K562 (cell line): ENCODE measurements at regions not wholly inside any gene's neighbourhood (a gene's known extent, or its start where the extent isn't known, plus 50 kb on each side); places are given as distances from the start of the nearest gene placed in this dataset.

Experiments used
- CREM ChIP-seq: IDR thresholded peaks from 2 replicates; pipeline ENCODE4 v1.6.1; 2014; ENCODE audit warnings: antibody characterized with exemption, low read depth
- HEY1 ChIP-seq: fragments of 250-450 bp; sonication (Bioruptor Pico); IDR thresholded peaks from 2 replicates; pipeline ENCODE4 v1.5.0; 2020; ENCODE audit warnings: mild to moderate bottlenecking, moderate library complexity, borderline replicate concordance
- HNRNPK ChIP-seq: fragments of 200-400 bp; formaldehyde crosslinking; IDR thresholded peaks from one replicate; pipeline ENCODE4 v1.6.1; 2018; ENCODE audit warnings: mild to moderate bottlenecking, low read depth, low read length; ENCODE audit not compliant: poor library complexity, severe bottlenecking
- MBD1 ChIP-seq: fragments of 250-450 bp; sonication (Bioruptor Pico); IDR thresholded peaks from 2 replicates; pipeline ENCODE4 v1.8.0; 2022; ENCODE audit warnings: inconsistent platforms
- NFE2L1 ChIP-seq: fragments of 450-650 bp; IDR thresholded peaks from 2 replicates; pipeline ENCODE4 v1.6.1; 2016; ENCODE audit warnings: missing genetic modification characterization, low read depth, mild to moderate bottlenecking, missing compliant biosample characterization, moderate library complexity, borderline replicate concordance
- PTTG1 ChIP-seq: fragments of 450-650 bp; IDR thresholded peaks from 2 replicates; pipeline ENCODE4 v1.6.1; 2016; ENCODE audit warnings: low read depth, mild to moderate bottlenecking, missing genetic modification characterization, missing compliant biosample characterization
- RAD51 ChIP-seq: fragments of 450-650 bp; IDR thresholded peaks from 2 replicates; pipeline ENCODE4 v1.7.1; 2016; ENCODE audit warnings: low read depth, mild to moderate bottlenecking, borderline replicate concordance
- SFPQ ChIP-seq: fragments of 200-400 bp; formaldehyde crosslinking; IDR thresholded peaks from 2 replicates; pipeline ENCODE4 v1.6.1; 2017; ENCODE audit warnings: mild to moderate bottlenecking, low read depth, low read length, moderate library complexity
- SMAD1 ChIP-seq: fragments of 150-350 bp; IDR thresholded peaks from 2 replicates; pipeline ENCODE4 v1.6.1; 2014; ENCODE audit warnings: low read length, low read depth; ENCODE audit not compliant: partially characterized antibody
- ZNF175 ChIP-seq: fragments of 200-800 bp; sonication (Bioruptor generic); IDR thresholded peaks from 2 replicates; pipeline ENCODE4 v1.6.1; 2016; ENCODE audit warnings: low read depth, mild to moderate bottlenecking, missing genetic modification characterization, missing compliant biosample characterization
- ZNF197 ChIP-seq: fragments of 200-800 bp; sonication (Bioruptor generic); IDR thresholded peaks from 2 replicates; pipeline ENCODE4 v1.6.1; 2016; ENCODE audit warnings: low read depth, missing genetic modification characterization, missing compliant biosample characterization
- ZNF699 ChIP-seq: fragments of 250-450 bp; sonication (Bioruptor Pico); IDR thresholded peaks from 2 replicates; pipeline ENCODE4 v1.8.0; 2021; ENCODE audit warnings: mild to moderate bottlenecking, moderate library complexity; ENCODE audit not compliant: insufficient replicate concordance

- TF ChIP-seq ZNF699 (CRISPR knock-in tag), result no peak
- no peak for TF ChIP-seq ZNF175
- no peak for TF ChIP-seq PTTG1 (tag)
- TF ChIP-seq MBD1 (CRISPR knock-in tag), result no peak
- TF ChIP-seq HNRNPK, result no peak
- TF ChIP-seq ZNF197 (CRISPR knock-in tag), result no peak
- no peak for TF ChIP-seq NFE2L1 (tag)
- no peak for TF ChIP-seq CREM
- no peak for TF ChIP-seq HEY1
- no peak for TF ChIP-seq SFPQ
- no peak for TF ChIP-seq RAD51
- TF ChIP-seq SMAD1, result no peak
Measured at GRCh38 chr3:147851062-147851461, 441.9 kb downstream of the ZIC1 start (continued).
